ENCODE measurements at regions not wholly inside any gene's neighbourhood (a gene's known extent, or its start where the extent isn't known, plus 50 kb on each side); places are given as distances from the start of the nearest gene placed in this dataset.

DNA sequence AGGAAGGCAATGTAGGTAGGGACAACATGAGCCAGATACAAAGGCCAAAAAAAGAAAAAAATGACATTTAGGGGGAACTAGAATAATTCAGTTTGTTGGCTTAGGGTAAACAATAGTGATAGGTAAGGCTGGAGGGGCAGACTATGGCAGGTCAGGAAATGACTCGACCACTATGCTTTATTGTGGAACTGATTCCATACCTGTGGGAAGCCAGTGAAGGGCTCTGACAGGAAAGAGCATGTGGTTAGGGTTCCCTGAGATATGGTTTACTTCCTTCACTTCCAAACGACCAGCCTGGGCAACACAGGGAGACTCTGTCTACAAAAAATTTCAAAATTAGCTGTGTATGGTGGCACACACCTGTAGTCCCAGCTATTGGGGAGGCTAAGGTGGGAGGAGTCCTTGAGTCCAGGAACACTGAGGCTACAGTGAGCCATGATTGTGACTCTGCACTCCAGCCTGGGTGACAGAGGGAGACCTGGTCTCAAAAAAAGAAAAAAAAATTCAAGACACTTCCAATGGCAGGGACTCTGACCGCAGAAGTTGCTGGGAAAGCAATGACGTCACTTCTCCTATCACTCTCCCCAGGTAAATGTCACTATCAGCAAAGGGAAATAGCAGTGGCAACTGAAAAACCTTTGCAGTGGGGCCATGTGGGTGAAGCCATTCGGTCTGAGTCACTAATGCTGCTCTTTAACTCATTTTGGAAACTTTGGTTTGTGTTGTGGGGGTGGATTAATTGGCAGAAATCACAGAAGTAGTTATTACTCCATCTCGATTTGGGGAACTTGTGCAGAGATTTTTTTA, 192.8 kb upstream of the TSC22D1 start:
- TF ChIP-seq, protein P1, sequence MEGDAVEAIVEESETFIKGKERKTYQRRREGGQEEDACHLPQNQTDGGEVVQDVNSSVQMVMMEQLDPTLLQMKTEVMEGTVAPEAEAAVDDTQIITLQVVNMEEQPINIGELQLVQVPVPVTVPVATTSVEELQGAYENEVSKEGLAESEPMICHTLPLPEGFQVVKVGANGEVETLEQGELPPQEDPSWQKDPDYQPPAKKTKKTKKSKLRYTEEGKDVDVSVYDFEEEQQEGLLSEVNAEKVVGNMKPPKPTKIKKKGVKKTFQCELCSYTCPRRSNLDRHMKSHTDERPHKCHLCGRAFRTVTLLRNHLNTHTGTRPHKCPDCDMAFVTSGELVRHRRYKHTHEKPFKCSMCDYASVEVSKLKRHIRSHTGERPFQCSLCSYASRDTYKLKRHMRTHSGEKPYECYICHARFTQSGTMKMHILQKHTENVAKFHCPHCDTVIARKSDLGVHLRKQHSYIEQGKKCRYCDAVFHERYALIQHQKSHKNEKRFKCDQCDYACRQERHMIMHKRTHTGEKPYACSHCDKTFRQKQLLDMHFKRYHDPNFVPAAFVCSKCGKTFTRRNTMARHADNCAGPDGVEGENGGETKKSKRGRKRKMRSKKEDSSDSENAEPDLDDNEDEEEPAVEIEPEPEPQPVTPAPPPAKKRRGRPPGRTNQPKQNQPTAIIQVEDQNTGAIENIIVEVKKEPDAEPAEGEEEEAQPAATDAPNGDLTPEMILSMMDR (IDR thresholded peaks at IDR 0.05 in 4 of 5, conservative IDR thresholded peaks at IDR 0.05 in 1 of 5), result no peak
- no peak for TF ChIP-seq POLR2A (IDR thresholded peaks at IDR 0.05)
